Upper lobe of left lung (tissue), 6 donors: ENCODE measurements at regions not wholly inside any gene's neighbourhood (a gene's known extent, or its start where the extent isn't known, plus 50 kb on each side); places are given as distances from the start of the nearest gene placed in this dataset.

ENCODE experiments used
- ATAC-seq, 2 donors: fragments of 200-7000 bp; cut with Tn5 transposase; one replicate each; pipeline ENCODE4 v1.9.1; 2022; ENCODE audit warnings: mild to moderate bottlenecking in 2 of 2, moderate library complexity in 2 of 2; ENCODE audit not compliant: low FRiP score in 2 of 2
- DNase-seq, 2 donors: peaks; one replicate each; pipeline ENCODE4 v3.0.0-alpha.2; 2019 to 2020
- H3K27ac ChIP-seq, 4 donors: fragments of 200-600 bp; sonication (generic); one replicate each; pipeline ENCODE4 v1.5.1; 2016 to 2019
- H3K27me3 ChIP-seq, 4 donors: fragments of 200-600 bp; sonication (generic); one replicate each; pipeline ENCODE4 v1.5.1; 2017 to 2019
- H3K36me3 ChIP-seq, 4 donors: fragments of 200-600 bp; sonication (generic); one replicate each; pipeline ENCODE4 v1.5.1; 2016 to 2019
- H3K4me1 ChIP-seq, 4 donors: fragments of 200-600 bp; sonication (generic); one replicate each; pipeline ENCODE4 v1.5.1; 2018 to 2019
- H3K4me3 ChIP-seq, 4 donors: fragments of 200-600 bp; sonication (generic); one replicate each; pipeline ENCODE4 v1.5.1; 2017 to 2019; ENCODE audit warnings: mild to moderate bottlenecking in 2 of 4, moderate library complexity in 1 of 4
- H3K9me3 ChIP-seq, 4 donors: fragments of 200-600 bp; sonication (generic); one replicate each; pipeline ENCODE4 v1.5.1; 2018 to 2019
- CTCF ChIP-seq, 6 experiments: fragments of 450-650 bp in 4 of 6; fragments of 200-600 bp in 2 of 6; sonication (generic) in 2 of 6; IDR thresholded peaks; one replicate each; pipeline ENCODE4 v1.5.1; 2016 to 2019; ENCODE audit warnings: antibody characterized with exemption in 6 of 6
- EP300 ChIP-seq, 4 donors: sonication (generic); formaldehyde crosslinking; IDR thresholded peaks; one replicate each; pipeline ENCODE4 v1.5.1; 2017; ENCODE audit warnings: antibody characterized with exemption in 4 of 4, control low read depth in 2 of 4
- POLR2A ChIP-seq, 4 donors: fragments of 450-650 bp; IDR thresholded peaks; one replicate each; pipeline ENCODE4 v1.5.1; 2016 to 2017; ENCODE audit warnings: antibody characterized with exemption in 4 of 4, mild to moderate bottlenecking in 2 of 4
- POLR2AphosphoS5 ChIP-seq, 2 donors: sonication (generic); formaldehyde crosslinking; IDR thresholded peaks; one replicate each; pipeline ENCODE4 v1.5.1; 2017; ENCODE audit warnings: antibody characterized with exemption in 2 of 2
- WGBS, 2 donors: methylation state at CpG; one replicate each; pipeline ENCODE4 v1.1.5; 2017 to 2018; 5-methylcytosine and 5-hydroxymethylcytosine counted together
- donor health status: DM: no; HTN: no; CAD: no; lungs with moderate emphysema.
- donor health status: DM: no; HTN: yes; CAD: no; lungs with severe emphysema.

- WGBS, 2 donors: 81 to 95% methylated on average over 7 of the region's 7 CpGs
Observed at GRCh38 chr10:10765017-10765416, 252.7 kb upstream of the CELF2 start.

GRCh38 chr10:10772411-10772810 is 245.3 kb upstream of the CELF2 start:
- 94 to 95% methylated on average over 3 of the region's 3 CpGs for WGBS, 2 donors
- DNase-seq: no peak
- Histone ChIP-seq H3K36me3 (no peaks in the 10 kb centered on the region), H3K27me3 (no peaks in the 10 kb centered on the region), H3K9me3 (no peaks in the 10 kb centered on the region), H3K4me1 (no peaks in the 10 kb centered on the region), H3K4me3 (no peak overlapping the region), H3K27ac (no peak overlapping the region)
- no peak for ATAC-seq
- TF ChIP-seq POLR2AphosphoS5 (IDR thresholded peaks at IDR 0.05) (no peak), POLR2A (IDR thresholded peaks at IDR 0.05) (no peak), EP300 (IDR thresholded peaks at IDR 0.05) (no peak), CTCF (IDR thresholded peaks at IDR 0.05) (no peak)

More at GRCh38 chr10:10765017-10765416, 252.7 kb upstream of the CELF2 start:
- Histone ChIP-seq H3K9me3 (no peaks in the 10 kb centered on the region), H3K27ac (no peak overlapping the region), H3K36me3 (no peaks in the 10 kb centered on the region), H3K27me3 (no peaks in the 10 kb centered on the region), H3K4me3 (no peak overlapping the region), H3K4me1 (no peaks in the 10 kb centered on the region)
- TF ChIP-seq CTCF (IDR thresholded peaks at IDR 0.05): no peak
- no peak for ATAC-seq
- DNase-seq: no peak

GRCh38 chr10:10772874-10773508 is 244.7 kb upstream of the CELF2 start:
- TF ChIP-seq POLR2A (IDR thresholded peaks at IDR 0.05) (no peak), CTCF (IDR thresholded peaks at IDR 0.05) (no peak), EP300 (IDR thresholded peaks at IDR 0.05) (no peak), POLR2AphosphoS5 (IDR thresholded peaks at IDR 0.05) (no peak)
- ATAC-seq (no peak), DNase-seq (no peak)
- Histone ChIP-seq H3K27me3 (no peaks in the 10 kb centered on the region), H3K4me3 (no peak overlapping the region), H3K9me3 (no peaks in the 10 kb centered on the region), H3K27ac (no peak overlapping the region), H3K36me3 (no peaks in the 10 kb centered on the region), H3K4me1 (no peaks in the 10 kb centered on the region)
- 86 to 87% methylated on average over 6 of the region's 6 CpGs for WGBS, 2 donors

GRCh38 chr10:10774416-10774815 is 243.3 kb upstream of the CELF2 start:
- Histone ChIP-seq H3K36me3 (no peaks in the 10 kb centered on the region), H3K27me3 (no peaks in the 10 kb centered on the region), H3K9me3 (no peaks in the 10 kb centered on the region), H3K4me3 (no peak overlapping the region), H3K4me1 (no peaks in the 10 kb centered on the region), H3K27ac (no peak overlapping the region)
- no peak for ATAC-seq
- WGBS, 2 donors: 91 to 94% methylated on average over 8 to 9 of the region's 9 CpGs
- no peak for DNase-seq
- no peak for TF ChIP-seq POLR2AphosphoS5 (IDR thresholded peaks at IDR 0.05)
- no peak for TF ChIP-seq POLR2A (IDR thresholded peaks at IDR 0.05)
- no peak for TF ChIP-seq EP300 (IDR thresholded peaks at IDR 0.05)
- TF ChIP-seq CTCF (IDR thresholded peaks at IDR 0.05): no peak

GRCh38 chr10:10776363-10776762 is 241.3 kb upstream of the CELF2 start:
- Histone ChIP-seq H3K36me3 (no peaks in the 10 kb centered on the region), H3K27ac (no peak overlapping the region), H3K4me1 (no peaks in the 10 kb centered on the region), H3K27me3 (no peaks in the 10 kb centered on the region), H3K9me3 (no peaks in the 10 kb centered on the region), H3K4me3 (no peak overlapping the region)
- TF ChIP-seq CTCF (IDR thresholded peaks at IDR 0.05) (no peak), POLR2A (IDR thresholded peaks at IDR 0.05) (no peak)
- DNase-seq (peak in 1 of 2 donors; percentile 9), ATAC-seq (no peak)
- WGBS, 2 donors: 93 to 95% methylated on average over 7 to 9 of the region's 9 CpGs
